HG03439 (cell line): ENCODE measurements at regions not wholly inside any gene's neighbourhood (a gene's known extent, or its start where the extent isn't known, plus 50 kb on each side); places are given as distances from the start of the nearest gene placed in this dataset.
"Not testable (repeated sequence)": the region's sequence is repeated elsewhere in the genome, so short reads cannot be mapped to it uniquely, and the experiment has no call there.

Experiments
- ATAC-seq: cut with Tn5 transposase; IDR thresholded peaks from one replicate; pipeline ENCODE4 v1.9.1; 2021; ENCODE audit warnings: mild to moderate bottlenecking, moderate library complexity; ENCODE audit not compliant: unreplicated experiment

DNA sequence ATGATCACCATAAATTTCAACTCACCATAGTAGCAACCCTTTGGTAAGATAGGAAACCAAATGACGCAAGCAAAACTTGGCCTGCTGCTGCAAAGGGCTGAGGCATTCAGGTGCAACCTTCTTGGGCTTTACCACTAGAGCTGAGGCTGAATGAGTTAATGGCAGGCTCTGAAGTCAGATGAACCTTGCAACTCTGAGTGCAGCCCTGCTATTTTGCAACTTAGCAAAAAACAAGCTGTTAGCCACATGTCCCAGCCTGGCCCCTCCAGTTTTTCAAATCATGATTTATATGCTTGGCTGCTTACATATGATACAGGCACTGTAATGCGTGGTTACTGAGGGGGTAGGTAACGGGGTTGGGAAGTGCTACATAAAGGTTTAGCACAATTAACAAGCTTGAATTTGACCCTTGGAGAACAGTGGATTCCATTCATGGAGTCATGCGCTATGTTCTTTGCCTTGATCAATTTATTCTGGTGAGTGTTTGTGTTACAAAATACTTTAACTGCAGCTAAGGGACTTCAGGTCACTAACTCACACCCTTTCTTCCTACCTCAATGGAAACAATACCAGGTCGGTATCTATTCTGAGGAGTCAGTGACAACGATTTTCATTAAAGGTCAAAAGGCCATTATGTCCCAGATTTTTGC lies 80.5 kb upstream of the PPARGC1A start:
- no peak for ATAC-seq

DNA sequence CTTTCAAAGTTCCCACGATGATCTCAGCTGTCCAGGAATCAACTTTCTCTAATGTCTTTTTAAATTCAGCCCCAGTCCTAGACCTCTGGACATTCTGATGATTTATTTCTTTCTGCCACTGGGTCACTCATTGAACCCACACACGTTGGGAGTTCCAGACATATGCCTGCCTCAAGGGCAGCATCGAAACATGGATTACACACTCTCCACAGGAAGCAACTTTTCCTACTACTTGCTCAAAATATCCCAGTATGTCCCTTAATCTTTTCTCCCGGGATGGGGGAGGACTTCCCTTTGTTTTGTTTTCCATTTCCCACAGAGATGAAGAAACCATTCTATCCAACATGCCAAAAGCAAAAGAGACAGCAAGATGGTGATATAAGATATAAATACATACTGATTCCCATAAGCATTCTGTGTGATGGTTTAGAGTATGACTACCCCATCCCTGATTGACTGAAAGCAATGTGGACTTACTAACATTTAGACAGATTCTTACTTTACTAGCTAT lies 79.8 kb upstream of the PPARGC1A start:
- no peak for ATAC-seq

DNA sequence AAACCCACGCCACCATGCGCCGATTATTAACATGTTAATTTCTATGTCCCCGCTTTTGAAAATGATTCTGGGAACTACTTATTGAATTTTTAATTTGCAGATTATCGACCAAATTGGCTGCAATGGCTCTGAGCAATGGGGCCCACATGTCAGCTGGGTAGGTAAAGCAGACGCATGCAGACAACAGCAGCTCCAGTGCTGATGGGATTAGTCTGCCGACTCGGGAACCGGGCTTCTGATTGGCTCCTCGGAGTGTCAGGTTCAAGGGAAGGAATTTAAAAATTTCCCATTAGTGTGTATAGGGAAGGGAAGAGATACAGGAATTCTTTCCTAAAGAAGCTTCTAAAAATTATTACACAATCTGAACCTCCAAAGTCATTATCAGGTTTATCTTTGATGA lies 77.4 kb upstream of the PPARGC1A start:
- ATAC-seq: no peak

DNA sequence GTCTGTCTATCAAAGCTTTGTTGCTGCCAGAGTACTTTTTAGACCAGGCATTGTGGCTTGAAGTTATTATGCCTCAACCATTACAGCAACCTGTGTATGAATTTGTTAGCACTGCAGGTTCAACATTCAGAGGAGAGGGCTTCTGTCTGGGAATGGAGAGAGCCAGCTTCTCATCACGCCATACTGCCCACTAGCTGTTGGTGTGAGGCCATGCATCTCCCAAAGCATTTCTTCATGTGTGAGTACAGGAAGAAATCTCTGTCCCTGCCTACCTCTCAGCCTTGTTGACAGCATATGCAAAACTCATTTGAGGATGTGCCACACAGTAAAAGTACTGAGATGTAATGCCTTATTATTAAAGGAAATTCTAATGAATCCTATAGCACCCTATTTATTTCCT lies 76.9 kb upstream of the PPARGC1A start:
- ATAC-seq: no peak

DNA sequence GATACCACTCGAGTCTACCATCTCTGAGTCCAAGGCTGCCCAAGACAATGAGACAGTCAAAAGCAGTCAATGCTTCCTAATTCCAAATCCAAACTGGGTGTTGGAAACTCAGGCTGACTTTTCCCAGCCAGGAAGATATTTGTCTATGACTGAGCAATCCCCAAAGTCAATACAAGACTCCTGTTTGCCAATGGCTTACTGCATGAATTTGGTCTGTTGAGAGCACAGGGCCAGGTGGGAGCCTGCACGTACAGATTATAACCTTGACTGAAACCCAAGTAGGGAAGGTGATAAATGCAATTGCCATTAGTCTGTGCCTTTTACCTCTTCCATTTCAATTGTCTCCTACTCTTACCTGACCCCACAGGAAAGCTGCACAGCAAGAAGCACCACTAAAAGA lies 72.6 kb upstream of the PPARGC1A start:
- no peak for ATAC-seq

DNA sequence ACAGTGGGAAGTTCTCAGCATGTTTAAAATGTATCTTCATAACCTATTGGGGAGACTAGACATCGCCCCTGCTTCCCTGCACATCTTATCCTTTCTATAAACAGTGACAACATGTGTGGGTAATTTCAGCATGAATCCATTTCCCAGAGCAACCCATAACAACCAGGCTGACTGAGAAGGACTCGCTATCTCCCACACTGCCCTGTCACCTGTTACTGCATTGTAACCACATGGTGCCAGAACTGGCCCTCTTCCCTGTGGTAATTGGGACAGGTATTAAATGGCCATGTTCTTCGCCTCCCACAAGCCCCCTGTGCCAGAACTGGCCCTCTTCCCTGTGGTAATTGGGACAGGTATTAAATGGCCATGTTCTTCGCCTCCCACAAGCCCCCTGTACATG lies 71.5 kb upstream of the PPARGC1A start:
- ATAC-seq: not testable (repeated sequence)

DNA sequence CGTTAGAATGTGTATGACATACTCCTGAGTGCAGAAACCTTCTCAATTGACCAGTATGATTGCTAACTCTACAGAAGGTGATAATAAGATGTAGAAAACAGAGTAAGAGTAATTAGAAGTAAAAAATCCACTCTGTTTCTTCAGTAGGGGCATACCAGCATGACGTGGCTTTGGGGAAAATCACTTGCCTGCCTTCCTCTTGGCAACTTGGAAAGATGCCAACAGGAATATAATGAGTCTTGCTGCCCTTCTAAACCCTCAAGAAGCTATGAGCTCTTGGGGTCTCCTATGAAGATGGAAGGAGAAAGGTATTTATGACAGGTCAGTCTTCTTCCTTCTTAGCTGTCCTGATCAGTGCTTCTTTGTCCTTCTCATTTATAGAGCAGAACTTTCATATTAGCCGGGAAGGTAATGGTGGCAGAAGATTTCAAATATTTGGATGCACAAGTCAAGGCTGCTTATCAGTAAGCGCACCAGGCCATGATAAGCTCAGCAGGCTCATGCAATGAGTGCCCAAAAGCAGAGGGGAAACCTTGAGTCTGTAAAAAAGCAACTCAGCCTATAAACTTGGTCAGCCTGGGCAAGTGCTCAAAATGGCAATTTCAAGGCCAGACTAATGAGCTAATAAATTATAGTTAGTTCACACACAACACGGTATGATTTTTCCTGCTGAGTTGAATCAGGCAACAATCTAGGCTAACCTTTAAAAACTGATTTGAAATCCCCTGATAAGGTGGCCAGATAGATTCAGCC lies 69.7 kb upstream of the PPARGC1A start:
- no peak for ATAC-seq

DNA sequence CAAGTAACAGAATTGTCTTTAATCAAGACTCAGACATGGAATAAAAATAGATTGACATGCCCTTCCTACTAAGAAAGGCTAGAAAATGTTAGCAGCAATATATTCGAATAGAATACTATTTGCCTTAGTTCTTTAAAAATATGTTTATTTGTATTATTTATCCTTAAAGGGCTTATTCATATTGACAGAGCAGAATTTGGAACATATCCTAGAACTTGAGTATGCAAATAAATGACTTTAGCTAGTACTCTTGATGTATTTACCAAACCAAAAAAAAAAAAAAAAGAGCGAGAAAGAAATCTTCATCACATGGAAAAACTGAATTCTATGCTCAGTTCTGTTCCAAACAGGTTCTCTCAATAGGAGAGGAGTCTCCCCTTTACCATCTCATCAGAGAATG lies 68.9 kb upstream of the PPARGC1A start:
- ATAC-seq: no peak

DNA sequence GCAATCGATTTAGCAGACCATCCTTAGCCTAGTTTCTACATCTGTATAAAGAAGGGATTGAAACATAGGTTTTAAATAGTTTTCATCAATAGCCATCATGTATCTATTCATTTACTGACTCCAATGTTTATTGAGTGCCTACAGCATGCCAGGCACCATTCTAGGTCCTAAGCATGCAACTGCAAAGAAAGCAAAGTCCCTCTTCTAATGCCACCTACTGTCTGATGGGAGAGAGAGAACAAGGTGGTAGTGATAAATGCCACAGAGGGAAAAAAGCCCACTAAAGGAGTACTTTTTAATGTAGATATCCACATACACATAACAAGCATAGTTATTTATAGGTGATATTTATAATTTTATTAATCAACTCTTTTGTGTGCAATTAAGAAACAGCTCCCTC lies 67.6 kb upstream of the PPARGC1A start:
- ATAC-seq: no peak

DNA sequence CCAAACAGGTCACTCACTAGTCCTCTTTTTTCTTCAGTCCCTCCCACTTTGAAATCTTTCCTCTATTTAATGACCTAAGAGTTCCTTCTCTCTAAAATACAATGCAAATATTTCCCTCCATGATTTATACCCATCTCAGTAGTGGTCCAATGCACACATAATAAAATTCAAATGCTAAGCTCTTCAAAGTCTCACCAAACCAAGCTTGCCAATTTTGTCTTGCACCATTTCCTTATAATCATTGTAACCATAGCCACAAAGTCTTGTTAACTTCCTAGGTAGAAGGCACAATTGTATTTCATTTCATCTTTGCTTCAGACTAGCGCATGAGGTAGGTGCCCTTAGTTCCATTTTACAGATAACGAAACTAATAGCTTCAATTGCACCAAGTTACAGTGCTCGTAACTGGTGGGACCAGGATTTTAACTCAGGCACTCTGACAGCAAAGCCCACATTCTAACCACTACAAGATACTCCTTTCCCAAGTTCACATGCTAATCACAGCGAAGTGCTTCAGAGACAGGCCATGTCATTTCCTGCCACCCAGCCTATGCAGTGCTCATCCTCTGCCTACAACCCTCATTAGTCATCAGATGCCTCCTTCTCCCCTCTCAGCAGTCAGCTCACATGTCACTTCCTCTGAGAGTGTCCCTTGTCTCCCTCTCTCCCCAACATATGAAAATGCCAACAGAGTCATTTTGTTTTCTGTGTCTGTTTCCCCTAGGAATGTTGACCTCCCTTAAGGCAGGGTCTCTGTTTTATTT lies 66.9 kb upstream of the PPARGC1A start:
- ATAC-seq: no peak

DNA sequence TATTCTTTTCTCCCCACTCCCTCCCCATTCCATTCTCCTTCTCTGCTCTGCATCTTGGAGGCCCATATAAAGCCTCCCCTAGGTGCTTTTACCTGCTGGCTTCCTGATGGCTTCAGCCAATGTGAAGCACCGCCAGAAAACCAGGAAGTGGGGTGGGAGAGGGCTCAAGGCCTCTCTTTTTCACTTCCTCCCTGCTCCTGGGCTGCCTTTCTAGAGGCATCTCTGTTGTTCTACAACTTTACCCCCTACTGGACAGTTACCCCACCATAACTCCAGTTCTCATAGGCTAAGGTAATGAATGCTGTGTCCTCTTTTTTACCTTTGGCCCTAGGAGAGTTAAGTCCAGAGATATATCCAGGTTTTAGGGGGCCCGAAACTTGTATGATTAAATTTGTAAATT lies 62.4 kb upstream of the PPARGC1A start:
- no peak for ATAC-seq

DNA sequence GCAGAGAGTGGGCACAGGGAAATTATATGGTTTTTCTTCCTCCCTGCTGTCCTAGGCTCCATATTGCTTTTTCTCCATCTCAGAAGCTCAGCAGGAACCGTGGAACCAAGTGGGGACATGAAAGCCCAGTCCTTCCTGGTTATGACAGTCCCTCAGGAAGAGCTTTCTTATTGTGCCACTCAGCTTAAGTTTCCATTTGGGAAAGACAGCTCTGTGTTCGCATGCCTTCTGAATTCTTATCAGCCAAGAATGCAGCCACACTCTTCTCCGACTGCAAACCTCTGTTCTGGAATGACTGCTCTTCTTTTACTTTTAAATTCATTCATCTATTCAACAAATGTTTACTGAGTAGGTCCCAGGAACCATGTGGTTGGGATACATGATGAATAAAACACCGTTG lies 58.0 kb upstream of the PPARGC1A start:
- no peak for ATAC-seq

DNA sequence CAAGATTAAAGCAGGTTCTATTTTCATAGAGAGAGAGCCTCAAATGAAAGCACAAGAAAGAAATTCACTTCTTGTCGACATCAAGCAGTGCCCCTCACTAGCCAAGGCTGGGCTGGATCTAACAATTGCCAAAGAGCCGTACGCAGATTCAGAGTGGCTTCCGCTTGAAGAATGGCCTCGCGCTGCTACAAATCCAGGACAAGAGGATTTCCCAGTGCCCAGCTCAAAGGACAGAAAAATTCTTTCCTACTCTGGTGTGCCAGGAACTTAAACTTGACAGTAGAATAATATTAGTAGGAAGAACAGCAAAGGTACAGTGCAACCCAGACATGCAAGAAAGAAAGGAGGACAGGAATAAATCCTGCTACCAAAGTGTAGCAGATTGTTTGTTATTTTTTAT lies 56.5 kb upstream of the PPARGC1A start:
- no peak for ATAC-seq

DNA sequence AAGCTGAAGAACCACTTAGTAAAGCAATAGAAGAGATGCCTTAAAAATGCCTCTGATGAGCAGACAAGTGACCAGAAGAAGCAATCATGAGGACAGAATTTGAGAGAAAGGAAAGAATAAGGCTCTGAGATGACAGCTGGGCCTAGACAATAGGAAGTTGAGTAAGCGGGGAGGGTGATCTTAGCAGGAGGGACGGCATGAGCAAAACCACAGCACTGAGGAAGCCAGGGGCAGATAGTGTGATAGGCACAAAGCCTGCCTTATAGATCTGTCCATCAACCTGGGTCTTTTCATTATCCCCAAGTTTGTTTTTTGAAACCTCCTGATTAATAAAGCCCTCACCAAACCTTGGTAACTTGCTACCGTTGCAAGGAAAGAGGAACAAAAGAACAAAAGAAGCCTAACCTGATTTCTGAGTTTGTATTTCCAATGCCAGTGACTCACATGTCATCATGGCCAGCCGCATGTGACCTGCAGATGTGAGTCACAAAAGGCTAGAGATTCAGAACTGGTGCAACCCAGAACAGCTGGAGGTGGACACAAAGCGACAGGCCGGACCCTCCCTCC lies 55.7 kb upstream of the PPARGC1A start:
- peak; percentile 64 for ATAC-seq

DNA sequence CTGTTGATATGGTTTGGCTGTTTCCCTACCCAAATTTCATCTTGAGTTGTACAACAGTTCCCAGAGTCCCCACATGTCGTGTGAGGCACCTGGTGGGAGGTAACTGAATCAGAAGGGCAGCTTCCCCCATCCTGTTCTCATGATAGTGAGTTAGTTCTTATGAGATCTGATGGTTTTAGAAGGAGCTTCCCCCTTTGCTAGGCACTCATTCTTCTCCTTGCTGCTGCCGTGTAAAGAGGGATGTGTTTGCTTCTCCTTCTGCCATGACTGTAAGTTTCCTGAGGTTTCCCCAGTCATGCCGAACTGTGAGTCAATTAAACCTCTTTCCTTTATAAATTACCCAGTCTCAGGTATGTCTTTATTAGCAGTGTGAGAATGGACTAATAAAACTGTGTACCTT lies 54.7 kb upstream of the PPARGC1A start:
- ATAC-seq: not testable (repeated sequence)

DNA sequence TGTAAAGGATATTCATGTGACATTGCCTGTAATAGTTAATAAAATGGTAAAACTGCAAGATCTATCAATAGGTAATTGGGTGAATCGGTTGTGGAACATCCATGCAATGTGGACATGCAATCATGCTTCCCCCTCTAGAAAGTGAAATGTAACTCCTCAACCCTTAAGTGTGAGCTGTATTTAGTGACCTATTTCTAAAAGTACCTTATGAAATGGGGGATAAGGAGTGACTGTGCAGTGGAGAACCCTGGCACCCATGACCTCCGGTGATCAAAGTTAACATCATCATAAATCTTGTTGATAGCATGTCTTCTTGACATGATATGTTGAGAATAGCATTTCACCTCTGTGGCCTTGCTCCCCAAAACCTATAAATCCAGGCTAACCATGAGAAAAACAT lies 53.6 kb upstream of the PPARGC1A start:
- no peak for ATAC-seq

DNA sequence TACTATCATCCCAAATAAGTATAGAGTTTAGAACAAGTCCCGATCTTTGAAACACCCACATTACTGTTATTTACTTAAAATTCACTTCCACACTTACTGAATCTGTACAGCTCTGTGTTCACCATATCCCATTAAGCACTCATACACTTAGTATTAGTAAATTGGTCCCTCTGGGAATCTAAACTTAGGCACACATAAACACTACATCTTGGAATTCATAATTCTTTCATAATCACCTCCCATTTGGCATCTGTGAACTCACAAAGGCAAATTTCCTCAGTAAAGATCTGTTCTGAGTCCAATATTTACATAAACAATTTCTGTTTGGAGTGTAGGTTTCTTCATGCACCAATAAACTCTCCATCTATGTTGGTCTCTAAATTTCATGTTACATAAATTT lies 52.6 kb upstream of the PPARGC1A start:
- ATAC-seq: no peak
